SU-DHL-6 (cell line): ENCODE measurements at regions not wholly inside any gene's neighbourhood (a gene's known extent, or its start where the extent isn't known, plus 50 kb on each side); places are given as distances from the start of the nearest gene placed in this dataset.

Experiments
- CTCF ChIP-seq: fragments of 200-600 bp; sonication (generic); IDR thresholded peaks from one replicate; pipeline ENCODE4 v1.5.1; 2017; ENCODE audit warnings: antibody characterized with exemption, mild to moderate bottlenecking, low read length, moderate library complexity; ENCODE audit not compliant: insufficient read depth, poor library complexity, severe bottlenecking
- EZH2phosphoT487 ChIP-seq: fragments of 200-600 bp; sonication (generic), shearing (Covaris generic); conservative IDR thresholded peaks from 2 replicates; pipeline ENCODE4 v1.6.1; 2018; ENCODE audit warnings: mild to moderate bottlenecking, antibody characterized with exemption, low read length, moderate library complexity, mixed read lengths

GRCh38 chr11:128198216-128198772, 389.1 kb downstream of the ETS1 start:
- TF ChIP-seq CTCF (no peak), EZH2phosphoT487 (no peak)
